Fibroblast of peridontal ligament (primary cell): ENCODE measurements at regions not wholly inside any gene's neighbourhood (a gene's known extent, or its start where the extent isn't known, plus 50 kb on each side); places are given as distances from the start of the nearest gene placed in this dataset.

Experiments
- DNase-seq: peaks from one replicate; pipeline ENCODE4 v3.0.0-alpha.2; 2010; ENCODE audit errors: extremely low read depth

DNA sequence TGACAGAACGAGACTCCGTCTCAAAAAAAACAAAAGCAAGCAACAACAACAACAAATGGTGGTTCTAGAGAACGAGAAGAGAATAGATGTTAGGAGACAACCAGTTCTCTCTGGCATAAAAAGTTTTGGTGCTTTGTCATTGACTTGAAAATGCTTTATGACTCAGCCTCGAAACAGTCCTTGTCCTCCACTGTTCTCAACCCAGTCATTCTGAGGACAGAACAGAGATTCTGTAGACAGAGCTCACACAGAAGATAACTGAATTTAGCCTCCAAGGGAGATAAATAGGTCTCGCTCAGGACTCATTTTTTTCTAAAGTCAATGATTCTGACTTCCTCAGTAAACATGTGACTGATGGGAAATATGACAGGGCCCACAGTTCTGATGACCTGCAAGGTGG lies 76.0 kb upstream of the FSTL4 start:
- no peak for DNase-seq

DNA sequence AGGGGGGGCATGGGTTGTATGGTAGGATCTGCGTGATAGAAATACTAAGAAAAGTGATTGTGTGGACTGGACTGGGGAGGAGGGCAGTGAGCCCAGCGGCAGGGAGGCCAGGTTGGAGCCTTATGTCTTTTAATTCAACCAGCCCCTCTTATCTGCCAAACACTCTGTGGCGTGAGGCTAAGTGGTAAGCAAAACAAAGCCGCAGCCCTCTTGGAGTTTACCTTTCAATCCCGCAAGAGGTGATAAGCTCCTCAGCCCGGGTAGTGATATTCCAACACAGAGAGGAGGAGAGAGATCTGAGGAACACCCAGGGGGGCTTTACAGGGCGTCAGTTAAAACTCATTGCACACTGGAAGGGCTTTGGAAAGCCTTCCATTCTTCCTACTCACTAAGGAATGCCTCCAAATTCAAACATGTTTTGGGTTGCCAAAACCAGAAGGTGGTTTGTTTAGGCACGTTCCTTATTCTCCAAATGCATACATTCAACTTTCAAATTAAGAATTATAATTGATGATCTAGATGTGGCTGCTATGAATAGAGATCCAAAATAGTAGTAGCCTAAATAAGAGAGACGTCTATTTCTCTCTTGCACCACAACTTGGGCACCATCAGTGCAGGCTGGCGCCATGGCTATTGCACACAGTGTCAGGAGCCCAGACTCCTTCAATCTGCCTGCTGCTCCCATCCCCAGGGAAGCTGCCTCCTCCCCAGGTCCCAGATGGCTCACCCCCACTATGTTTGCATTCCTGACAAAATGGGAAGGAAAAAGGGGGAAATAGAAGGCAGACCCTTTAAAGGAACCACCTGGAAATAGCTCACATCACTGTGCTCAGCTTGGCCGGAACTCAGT lies 75.1 kb upstream of the FSTL4 start:
- DNase-seq: no peak

DNA sequence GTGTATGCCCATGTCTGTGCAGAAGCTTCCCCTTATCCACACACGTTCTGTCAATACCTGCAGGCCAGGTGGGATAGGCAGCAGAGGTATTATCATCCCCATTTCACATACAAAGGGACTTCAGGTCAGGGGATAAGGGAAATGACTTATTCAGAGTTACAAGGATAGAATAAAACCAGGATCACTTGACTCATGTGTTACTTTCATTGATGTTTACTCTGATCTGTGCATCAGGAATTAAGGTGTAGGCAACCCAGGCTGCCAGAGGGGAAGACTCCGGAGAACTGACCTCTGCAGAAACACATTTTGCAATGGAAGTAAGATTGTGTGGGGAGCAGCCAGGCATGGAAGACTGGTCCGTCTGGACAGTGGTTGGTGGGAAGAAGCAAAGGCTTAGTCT lies 74.2 kb upstream of the FSTL4 start:
- DNase-seq: no peak

DNA sequence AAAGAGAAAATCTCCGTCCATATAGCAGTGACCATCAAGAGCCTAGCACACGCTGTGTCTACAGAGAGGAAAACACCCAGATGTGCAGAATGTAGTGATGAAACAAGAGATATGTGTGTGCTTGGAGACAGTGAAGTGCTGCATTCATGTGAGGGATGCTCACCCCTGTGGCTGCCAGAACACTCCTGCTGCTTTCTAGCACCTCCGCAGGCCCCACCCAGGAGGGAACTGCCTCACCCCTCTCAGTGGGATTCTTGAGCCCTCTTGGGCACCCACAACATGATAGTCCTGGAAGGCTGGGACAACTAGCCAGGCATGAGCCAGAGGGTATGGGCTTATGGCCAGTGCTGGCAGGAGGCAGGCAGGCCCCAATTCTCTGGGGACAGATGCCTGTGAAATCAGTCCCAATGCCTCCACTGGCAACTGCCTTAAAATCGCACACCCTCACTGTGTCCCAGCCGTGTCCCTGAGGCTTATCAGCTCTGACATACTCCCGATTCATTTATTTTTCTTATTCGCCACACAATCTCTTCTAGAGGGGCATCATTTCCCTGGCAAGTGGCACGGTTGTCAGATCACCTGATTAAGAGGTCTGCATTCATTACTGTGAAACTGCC lies 73.2 kb upstream of the FSTL4 start:
- no peak for DNase-seq

DNA sequence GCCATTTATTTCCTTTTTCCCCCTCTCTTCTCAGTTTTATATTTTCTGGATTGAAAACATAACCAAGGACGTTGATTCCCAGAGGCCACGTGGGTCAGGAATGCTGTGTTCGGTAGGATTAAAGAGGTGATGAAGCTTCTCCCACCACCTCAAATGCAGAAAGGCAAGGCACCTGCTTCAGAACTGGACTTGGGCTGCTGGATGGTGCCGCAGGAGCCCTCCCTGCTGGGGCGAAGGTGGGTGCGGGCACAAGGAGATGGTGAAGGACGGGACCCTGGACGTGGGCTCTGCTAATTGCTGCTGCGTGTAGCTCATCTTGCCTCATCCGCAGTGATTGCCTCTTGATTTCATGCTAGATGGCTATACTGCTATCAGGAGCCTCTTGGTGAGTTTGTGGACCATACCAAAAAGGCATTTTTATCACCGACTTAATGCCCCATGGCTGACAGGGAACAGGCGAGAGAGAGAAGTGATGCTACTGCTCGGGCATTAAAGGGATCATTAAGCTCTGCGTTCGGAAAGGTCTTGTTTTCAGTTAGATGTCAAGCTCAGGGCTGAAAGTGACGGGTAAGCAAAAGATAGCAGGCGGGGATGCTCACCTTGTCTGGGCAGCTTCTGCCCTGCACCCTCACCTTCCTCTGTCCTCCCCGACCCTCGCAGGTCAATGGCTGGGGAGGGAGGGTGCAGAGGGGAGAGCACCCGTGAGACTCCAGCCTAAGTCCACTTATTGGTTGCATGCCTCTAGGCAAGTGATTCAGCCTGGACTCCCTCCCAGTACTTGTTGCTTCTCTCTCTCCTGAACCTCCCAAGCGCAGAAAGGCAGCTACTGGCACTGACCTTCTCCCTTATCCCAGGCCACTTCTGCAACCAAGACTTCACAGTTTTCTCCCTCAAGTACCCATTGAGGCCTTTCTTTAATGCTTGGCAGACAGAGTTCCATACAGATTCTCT lies 71.6 kb upstream of the FSTL4 start:
- no peak for DNase-seq

DNA sequence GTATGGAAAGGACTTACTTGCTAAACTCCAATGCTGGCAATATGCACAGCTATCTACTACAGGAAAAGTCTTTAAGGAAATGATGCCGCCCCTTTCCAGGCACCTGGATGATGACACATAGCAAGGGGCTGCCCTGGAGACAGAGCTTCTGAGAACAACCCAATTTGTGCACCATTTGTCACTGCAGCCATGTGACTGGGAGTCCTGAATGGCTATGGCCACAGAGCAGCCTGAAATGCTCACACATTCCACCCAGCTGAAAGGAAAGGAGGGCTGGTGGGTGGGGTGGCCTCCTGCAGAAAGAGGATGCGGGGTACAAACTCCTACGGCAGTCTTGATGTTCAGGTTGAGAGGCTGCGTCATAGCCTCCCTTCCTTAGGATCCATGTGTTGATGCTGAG lies 70.1 kb upstream of the FSTL4 start:
- no peak for DNase-seq

DNA sequence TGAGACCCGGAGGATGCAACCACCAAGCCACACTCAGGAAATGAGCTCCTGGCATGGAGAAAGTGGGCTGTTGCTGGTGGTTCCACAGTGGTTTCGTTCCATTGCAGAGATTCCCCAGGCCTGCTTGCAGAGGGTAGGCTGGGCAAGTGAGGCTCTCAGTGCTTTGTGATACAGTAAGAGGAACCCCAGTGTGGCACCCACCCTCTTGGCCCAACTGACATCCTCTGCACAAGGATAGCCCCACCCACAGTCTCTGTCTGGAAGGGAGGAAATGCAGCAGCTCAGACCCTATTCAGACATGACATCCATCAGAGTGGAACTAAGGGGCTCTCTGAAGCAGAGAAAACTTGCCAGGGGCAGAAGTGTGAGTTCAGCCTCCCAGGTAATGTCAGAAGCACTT lies 69.6 kb upstream of the FSTL4 start:
- no peak for DNase-seq

DNA sequence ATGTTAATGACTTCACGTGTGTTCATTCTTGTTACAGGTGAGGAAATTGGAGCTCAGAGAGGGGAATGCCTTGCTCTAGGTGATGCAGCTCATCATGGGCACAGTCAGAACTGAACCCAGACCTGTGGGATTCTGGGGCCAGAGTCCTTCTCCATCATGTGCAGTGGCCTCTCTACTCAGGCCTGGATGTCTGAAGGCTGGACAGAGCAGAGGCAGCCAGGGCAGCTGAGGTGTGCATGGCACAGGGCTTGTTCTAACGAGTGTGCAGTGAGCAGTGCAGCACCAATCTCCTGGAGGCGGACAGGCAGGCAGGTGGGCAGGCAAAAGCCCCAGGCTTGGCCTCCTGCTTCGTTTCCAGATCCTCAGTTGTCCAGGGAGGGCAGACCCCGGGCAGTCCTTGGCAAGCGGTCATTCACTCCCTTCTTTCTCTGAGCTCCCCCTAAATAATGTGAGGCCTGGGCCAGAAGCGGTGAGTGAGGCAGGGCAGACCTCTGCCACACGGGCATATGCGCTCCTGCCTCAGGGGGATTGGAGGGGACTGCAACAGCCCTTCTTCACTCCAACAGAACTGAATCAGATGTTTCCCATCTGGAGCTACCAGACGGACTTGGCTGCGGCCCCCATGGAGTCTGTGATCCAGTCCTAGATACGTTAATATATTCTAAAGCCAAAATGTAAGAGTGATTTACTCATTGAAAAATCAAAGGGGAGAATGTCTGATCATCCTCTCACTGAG lies 68.7 kb upstream of the FSTL4 start:
- no peak for DNase-seq

DNA sequence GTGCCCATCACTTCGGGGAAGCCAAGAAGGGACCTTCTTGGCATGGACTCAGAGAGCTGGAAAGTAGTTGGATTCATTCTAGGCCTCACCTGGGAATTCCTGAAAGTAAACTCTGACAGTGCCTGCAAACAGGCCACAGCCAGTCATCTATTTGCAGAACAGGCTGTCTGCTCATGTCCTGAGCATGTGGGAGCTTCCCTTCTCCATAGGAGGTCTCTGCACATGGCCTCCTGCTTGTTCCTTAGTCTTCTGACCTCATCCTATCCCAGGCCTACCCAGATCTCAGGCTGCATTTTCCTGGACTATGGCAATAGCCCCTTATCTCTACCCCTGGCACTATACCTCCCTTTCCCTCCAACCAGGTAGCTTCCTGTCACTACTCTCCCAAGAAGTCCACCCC lies 67.2 kb upstream of the FSTL4 start:
- DNase-seq: no peak

DNA sequence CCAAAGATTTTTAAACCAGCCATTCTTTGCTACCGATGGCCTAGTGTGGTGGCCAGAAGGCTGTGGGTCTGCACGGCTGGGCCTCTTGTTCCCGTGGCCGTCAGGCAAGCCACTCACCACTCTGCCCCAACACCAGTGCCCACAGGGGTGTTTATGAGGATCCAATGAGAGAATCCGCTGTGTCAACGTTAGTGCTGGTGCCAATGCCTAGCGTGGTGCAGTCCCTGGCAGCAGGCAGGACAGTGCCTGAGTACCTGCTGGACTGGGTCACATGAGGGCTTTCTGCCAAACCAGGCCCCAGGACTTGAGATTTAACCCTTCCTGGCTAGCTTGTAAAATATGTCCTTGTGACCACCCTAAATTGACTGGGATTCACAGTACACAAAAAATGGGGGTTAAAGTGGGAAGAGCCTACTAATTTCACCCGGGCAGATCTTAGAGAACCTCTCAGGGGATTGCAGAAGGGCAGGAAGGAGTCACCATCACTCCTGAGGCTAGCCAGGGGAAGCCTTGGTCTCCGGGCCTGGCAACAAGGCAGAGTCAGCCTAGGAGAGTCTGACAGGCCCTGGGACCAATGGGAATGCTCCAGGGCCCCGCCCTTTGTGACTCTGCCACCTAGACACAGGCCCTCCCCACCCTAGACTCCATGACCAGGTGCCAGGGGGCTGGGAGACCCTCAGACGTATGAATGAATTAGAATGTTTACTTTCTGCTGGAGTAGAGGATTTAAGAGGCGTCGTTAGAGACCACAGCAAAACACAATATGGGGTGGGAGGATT lies 63.2 kb upstream of the FSTL4 start:
- no peak for DNase-seq

DNA sequence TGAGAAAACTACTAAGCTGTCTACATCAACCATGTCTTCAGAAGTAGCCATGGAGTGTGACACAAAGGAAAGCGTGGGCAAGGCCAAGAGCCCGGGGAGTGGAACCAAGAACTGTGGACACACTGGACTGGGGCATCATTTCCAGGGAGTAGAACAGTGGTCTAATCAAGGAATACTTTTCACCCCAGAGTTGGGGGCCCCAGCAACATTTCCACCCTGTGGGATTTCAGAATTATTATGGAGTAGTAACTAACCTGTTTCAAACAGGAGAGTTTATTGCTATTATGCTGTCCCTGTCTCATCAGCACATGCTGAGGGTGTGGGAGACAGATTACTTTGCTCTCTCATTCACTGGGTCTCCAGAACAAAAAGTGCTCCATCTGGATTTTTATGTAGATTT lies 58.0 kb upstream of the FSTL4 start:
- no peak for DNase-seq

DNA sequence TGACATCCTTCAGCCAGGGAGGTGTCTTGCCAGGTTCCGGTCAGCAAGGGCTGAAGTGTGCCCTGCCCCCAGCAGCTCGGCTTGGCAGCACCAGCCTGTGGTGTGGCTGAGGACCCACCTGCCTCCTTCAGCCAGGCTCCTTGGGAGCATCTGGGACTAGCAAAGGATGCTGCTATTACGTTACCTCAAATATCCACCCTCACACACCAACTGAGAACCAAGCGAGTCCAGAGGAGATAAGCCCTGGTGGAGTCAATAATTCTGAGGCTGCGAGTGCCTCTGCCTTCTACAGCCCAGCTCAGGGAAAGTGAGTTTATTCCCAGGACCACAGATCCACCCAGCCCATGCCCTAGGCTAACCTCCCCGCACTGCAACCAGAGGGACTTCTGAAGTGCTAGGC lies 57.1 kb upstream of the FSTL4 start:
- no peak for DNase-seq

DNA sequence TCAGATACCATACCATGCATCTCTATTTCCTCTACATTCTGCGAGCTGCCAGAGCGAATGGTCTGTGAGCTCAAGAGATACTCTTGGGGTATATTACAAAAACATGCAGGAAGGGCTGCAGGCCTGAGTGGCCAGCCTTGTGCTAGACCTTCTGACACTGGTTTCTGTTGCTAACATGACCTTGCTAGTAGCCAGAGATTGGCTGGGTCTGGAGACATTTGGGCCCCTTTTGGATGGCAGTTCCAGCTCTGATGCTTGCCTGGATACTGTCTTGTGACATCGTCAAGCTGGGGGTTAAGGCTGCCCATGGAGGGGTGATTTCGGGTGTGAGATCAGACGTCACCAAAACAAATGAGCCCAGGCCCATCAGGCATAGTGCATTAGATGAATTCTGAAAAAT lies 56.1 kb upstream of the FSTL4 start:
- DNase-seq: no peak

DNA sequence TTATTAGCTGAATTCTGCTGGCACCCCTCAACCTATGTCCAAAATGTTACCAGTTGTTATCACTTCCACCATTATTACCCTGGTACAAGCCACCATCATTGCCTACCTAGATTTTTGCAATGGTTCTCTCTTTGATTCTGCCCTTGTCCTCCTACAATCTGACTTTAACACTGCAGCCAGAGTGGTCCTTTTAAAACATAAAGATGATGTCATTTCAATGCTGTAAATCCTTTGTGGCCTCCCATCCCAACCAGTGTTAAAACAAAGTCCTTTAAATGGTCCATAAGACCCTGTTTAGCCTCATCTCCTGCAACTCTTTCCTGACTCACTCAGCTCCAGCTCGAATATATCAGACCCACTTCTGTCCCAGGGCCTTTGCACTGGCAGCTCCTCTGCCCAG lies 54.9 kb upstream of the FSTL4 start:
- DNase-seq: no peak

DNA sequence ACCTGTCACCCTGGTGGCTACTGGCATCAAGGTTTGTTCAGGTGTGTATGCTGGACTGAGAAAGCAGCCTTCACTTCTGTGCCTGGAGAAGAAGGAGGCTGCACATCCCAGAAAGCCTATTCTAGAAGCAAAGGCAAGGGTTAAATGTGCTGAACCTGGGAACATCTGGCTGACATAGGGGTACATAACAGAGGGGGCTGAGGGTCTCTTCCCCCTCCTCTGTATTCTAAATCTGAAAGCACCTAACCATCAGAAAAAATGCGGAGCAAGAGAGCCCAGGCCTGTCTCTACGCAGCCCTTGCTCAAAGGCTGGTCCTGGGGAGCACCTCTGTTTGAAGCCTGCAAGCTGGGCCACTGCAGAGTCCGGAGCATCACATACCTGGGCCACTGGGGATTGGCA lies 53.2 kb upstream of the FSTL4 start:
- DNase-seq: no peak

DNA sequence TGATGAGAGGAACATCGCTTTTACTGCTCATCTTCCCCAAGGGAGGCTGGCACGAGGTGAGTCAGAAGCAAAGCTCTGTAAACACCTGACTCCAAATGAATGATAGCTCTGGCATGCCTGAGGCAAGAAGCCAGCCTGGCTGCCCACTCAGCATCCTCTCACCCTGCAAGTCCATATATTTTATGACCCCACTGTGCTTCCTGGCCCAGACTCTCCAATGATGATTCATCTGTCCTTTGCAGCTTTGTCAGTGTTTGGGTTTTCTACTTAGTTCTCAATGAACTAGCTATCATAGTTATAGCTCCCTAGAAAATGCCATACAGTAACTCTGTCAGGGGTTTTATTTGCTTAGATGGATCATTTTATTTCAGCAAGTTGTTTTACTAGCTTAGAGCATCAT lies 52.1 kb upstream of the FSTL4 start:
- no peak for DNase-seq

DNA sequence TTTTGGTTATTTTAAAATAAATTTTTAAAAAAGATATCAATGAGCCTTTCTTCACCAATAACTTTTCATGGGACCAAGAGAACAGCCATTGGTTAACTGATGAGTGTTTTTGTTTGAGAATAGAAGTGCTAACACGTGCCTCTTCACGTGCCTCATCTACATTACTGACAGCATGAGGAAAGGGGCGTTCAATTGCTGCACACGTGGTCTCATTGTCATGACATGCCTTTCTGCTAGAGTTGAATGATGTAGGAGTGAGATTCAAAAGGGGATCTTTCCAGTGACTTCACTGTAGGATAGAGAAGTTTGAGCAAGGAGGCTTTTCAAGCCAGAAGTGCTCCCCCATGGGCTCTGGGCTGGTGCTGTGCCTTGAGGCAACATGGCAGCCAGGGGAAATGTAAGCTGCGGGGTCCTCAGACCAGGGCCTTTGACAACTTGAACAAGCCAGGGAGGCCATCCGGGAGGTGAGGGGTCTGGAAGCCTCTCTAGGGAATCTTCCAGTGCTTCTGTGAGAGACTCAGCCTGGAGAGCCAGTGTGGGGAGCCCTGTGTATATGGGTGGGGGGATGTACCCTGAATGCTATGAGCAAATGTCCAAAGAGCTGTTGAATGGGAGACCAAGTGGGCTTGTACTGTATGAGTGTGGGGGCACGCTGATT lies 51.2 kb upstream of the FSTL4 start:
- no peak for DNase-seq

DNA sequence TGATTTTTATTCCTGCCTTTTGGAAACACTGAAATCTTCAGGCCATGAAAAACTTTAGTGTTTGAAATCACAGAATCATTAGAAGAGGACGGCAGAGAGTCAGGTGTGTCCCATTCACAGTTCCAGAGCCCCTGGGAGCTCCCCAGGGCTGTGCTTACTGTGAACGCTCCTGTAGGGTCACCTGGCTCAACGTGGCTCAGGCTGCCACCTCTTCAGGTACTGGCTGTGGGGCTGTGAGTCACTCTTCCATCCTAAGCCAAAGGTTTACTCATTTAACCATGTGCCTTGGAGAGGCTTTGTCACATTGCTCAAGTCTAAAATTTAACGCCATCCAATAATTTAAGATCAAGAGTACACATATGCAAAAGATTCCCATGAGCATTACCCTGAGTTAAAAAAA lies 50.2 kb upstream of the FSTL4 start:
- no peak for DNase-seq
